WTC11 (cell line): ENCODE measurements at regions not wholly inside any gene's neighbourhood (a gene's known extent, or its start where the extent isn't known, plus 50 kb on each side); places are given as distances from the start of the nearest gene placed in this dataset.

Source experiments
- AFF4 ChIP-seq: sonication (generic); formaldehyde crosslinking; IDR thresholded peaks from 2 replicates; pipeline ENCODE4 v1.8.1; 2023; ENCODE audit warnings: mild to moderate bottlenecking, missing genetic modification reagents, borderline replicate concordance
- CREM ChIP-seq: sonication (generic); formaldehyde crosslinking; IDR thresholded peaks from 2 replicates; pipeline ENCODE4 v1.8.1; 2022; ENCODE audit warnings: mild to moderate bottlenecking, missing genetic modification reagents, moderate library complexity
- CTCF ChIP-seq: fragments of 200-600 bp; IDR thresholded peaks from 2 replicates; pipeline ENCODE4 v1.8.0; 2022; ENCODE audit warnings: antibody characterized with exemption
- MAX ChIP-seq: sonication (generic); formaldehyde crosslinking; IDR thresholded peaks from 2 replicates; pipeline ENCODE4 v1.8.0; 2022; ENCODE audit warnings: mild to moderate bottlenecking, missing genetic modification reagents
- NFE2L1 ChIP-seq: sonication (generic); formaldehyde crosslinking; IDR thresholded peaks from 2 replicates; pipeline ENCODE4 v1.8.1; 2023; ENCODE audit warnings: missing genetic modification reagents
- PRRX2 ChIP-seq: fragments of 250-450 bp; sonication (Bioruptor Pico); IDR thresholded peaks from 2 replicates; pipeline ENCODE4 v1.8.0; 2021; ENCODE audit warnings: mild to moderate bottlenecking
- USF1 ChIP-seq: sonication (generic); formaldehyde crosslinking; IDR thresholded peaks from 2 replicates; pipeline ENCODE4 v1.8.0; 2022; ENCODE audit warnings: mild to moderate bottlenecking, missing genetic modification reagents

- TF ChIP-seq CTCF (no peak), CREM (CRISPR knock-in tag) (no peak), NFE2L1 (CRISPR knock-in tag) (no peak), PRRX2 (no peak), MAX (CRISPR knock-in tag) (no peak), AFF4 (CRISPR knock-in tag) (no peak), USF1 (CRISPR knock-in tag) (no peak)
Observed at GRCh38 chr13:70666883-70667556, 558.8 kb upstream of the KLHL1 start.
